Body of pancreas (tissue), 4 donors: ENCODE measurements at regions not wholly inside any gene's neighbourhood (a gene's known extent, or its start where the extent isn't known, plus 50 kb on each side); places are given as distances from the start of the nearest gene placed in this dataset.

Experiments
- POLR2A ChIP-seq, 3 donors: fragments of 450-650 bp; IDR thresholded peaks; one replicate each; pipeline ENCODE4 v1.6.1; 2016; ENCODE audit warnings: antibody characterized with exemption in 3 of 3, mild to moderate bottlenecking in 2 of 3
- TF ChIP-seq, protein P1 (sequence below), 7 experiments: fragments of 450-650 bp in 4 of 7; fragments of 200-600 bp in 3 of 7; sonication (generic) in 3 of 7; IDR thresholded peaks; one replicate each; pipeline ENCODE4 v1.5.1; 2016 to 2019; ENCODE audit warnings: antibody characterized with exemption in 7 of 7

DNA sequence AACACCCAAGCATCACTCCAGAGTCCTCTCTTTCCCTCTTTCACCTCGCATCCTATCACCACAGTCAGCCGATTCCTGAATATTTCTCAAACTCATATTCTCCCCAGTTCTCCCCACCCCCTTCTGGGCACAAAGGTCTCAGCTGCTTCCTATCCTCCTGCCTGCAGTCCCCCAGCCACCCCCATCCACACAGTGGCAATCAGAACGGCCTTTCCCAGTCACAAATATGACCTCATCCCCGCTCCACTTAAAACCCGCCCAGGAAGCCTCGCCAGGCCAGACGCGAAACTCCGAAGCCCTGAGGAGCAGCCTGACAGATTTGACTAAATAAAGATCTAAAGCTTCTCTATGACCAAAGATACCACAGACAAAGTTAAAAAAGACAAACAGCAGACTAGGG lies 49.9 kb upstream of the LINGO1 start:
- TF ChIP-seq, protein P1, sequence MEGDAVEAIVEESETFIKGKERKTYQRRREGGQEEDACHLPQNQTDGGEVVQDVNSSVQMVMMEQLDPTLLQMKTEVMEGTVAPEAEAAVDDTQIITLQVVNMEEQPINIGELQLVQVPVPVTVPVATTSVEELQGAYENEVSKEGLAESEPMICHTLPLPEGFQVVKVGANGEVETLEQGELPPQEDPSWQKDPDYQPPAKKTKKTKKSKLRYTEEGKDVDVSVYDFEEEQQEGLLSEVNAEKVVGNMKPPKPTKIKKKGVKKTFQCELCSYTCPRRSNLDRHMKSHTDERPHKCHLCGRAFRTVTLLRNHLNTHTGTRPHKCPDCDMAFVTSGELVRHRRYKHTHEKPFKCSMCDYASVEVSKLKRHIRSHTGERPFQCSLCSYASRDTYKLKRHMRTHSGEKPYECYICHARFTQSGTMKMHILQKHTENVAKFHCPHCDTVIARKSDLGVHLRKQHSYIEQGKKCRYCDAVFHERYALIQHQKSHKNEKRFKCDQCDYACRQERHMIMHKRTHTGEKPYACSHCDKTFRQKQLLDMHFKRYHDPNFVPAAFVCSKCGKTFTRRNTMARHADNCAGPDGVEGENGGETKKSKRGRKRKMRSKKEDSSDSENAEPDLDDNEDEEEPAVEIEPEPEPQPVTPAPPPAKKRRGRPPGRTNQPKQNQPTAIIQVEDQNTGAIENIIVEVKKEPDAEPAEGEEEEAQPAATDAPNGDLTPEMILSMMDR (IDR thresholded peaks at IDR 0.05): no peak
- TF ChIP-seq POLR2A (IDR thresholded peaks at IDR 0.05): no peak
